NOMO-1 treated with DMSO at 0.1 percent for 48 hours (cell line): ENCODE measurements at regions not wholly inside any gene's neighbourhood (a gene's known extent, or its start where the extent isn't known, plus 50 kb on each side); places are given as distances from the start of the nearest gene placed in this dataset.
A peak's percentile ranks its signal among the peaks of the same experiment; 100 is the strongest.

Experiments used
- DNase-seq: peaks from one replicate; lab custom pipeline; 2025; ENCODE audit not compliant: unreplicated experiment; lab: John Stamatoyannopoulos, UW

GRCh38 chr6:130670142-130670541 is 157.1 kb upstream of the SMLR1 start:
- DNase-seq: no peak

- no peak for DNase-seq
Measured at GRCh38 chr6:130671119-130671518, 156.1 kb upstream of the SMLR1 start.

- no peak for DNase-seq
Measured at GRCh38 chr6:130671577-130671976, 155.6 kb upstream of the SMLR1 start.

GRCh38 chr6:130672153-130672552 is 155.1 kb upstream of the SMLR1 start:
- no peak for DNase-seq

GRCh38 chr6:130674604-130675003 is 152.6 kb upstream of the SMLR1 start:
- DNase-seq: no peak

GRCh38 chr6:130675072-130675471 is 152.1 kb upstream of the SMLR1 start:
- DNase-seq: no peak

- DNase-seq: no peak
Measured at GRCh38 chr6:130676077-130676772, 151.0 kb upstream of the SMLR1 start.

- DNase-seq: no peak
Measured at GRCh38 chr6:130676773-130677144, 150.4 kb upstream of the SMLR1 start.

- DNase-seq: no peak
Measured at GRCh38 chr6:130677312-130677711, 149.9 kb upstream of the SMLR1 start.

- DNase-seq: no peak
Measured at GRCh38 chr6:130677766-130678165, 149.4 kb upstream of the SMLR1 start.

GRCh38 chr6:130679684-130680083 is 147.5 kb upstream of the SMLR1 start:
- DNase-seq: no peak

- no peak for DNase-seq
Measured at GRCh38 chr6:130680116-130680515, 147.1 kb upstream of the SMLR1 start.

- no peak for DNase-seq
Measured at GRCh38 chr6:130681028-130681427, 146.2 kb upstream of the SMLR1 start.

GRCh38 chr6:130682066-130682465 is 145.1 kb upstream of the SMLR1 start:
- DNase-seq: no peak

GRCh38 chr6:130683761-130684517 is 143.3 kb upstream of the SMLR1 start:
- no peak for DNase-seq

GRCh38 chr6:130692659-130693058 is 134.5 kb upstream of the SMLR1 start:
- no peak for DNase-seq

GRCh38 chr6:130693944-130694343 is 133.3 kb upstream of the SMLR1 start:
- DNase-seq: no peak

GRCh38 chr6:130694606-130695005 is 132.6 kb upstream of the SMLR1 start:
- DNase-seq: no peak

- no peak for DNase-seq
Measured at GRCh38 chr6:130696806-130697205, 130.4 kb upstream of the SMLR1 start.

GRCh38 chr6:130697271-130697994 is 129.8 kb upstream of the SMLR1 start:
- no peak for DNase-seq

- DNase-seq: no peak
Measured at GRCh38 chr6:130697995-130698535, 129.1 kb upstream of the SMLR1 start.

GRCh38 chr6:130699742-130700141 is 127.5 kb upstream of the SMLR1 start:
- peak; percentile 52 for DNase-seq
